ENCODE measurements at regions not wholly inside any gene's neighbourhood (a gene's known extent, or its start where the extent isn't known, plus 50 kb on each side); places are given as distances from the start of the nearest gene placed in this dataset.

DNA sequence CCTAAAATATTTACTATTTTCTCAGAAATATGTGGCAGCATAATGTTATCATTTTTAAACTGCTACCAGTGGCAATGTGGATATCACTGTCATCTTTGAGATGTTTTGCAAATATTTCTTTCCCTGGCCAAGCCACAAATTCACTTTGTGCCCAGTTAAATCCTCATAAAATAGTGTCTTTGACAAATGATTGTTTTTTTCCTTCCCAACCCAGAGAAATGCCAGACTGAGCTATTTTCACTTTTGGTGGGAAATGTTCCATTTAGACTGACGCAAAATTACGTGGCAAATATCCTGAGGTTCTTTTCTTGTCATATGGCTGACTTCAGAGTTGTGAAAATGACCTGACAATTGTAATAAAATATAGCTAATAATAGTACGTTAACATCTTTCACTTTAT is 807.0 kb upstream of the SOX9 start:
- TF ChIP-seq, protein P1, sequence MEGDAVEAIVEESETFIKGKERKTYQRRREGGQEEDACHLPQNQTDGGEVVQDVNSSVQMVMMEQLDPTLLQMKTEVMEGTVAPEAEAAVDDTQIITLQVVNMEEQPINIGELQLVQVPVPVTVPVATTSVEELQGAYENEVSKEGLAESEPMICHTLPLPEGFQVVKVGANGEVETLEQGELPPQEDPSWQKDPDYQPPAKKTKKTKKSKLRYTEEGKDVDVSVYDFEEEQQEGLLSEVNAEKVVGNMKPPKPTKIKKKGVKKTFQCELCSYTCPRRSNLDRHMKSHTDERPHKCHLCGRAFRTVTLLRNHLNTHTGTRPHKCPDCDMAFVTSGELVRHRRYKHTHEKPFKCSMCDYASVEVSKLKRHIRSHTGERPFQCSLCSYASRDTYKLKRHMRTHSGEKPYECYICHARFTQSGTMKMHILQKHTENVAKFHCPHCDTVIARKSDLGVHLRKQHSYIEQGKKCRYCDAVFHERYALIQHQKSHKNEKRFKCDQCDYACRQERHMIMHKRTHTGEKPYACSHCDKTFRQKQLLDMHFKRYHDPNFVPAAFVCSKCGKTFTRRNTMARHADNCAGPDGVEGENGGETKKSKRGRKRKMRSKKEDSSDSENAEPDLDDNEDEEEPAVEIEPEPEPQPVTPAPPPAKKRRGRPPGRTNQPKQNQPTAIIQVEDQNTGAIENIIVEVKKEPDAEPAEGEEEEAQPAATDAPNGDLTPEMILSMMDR (conservative IDR thresholded peaks at IDR 0.05; ENCODE audit: low read depth, low read length), result no peak
- no peak for TF ChIP-seq POLR2A (IDR thresholded peaks at IDR 0.05; ENCODE audit: low read depth, low read length)
- TF ChIP-seq RAD21 (IDR thresholded peaks at IDR 0.05; ENCODE audit: low read length), result no peak
- no peak for TF ChIP-seq USF2 (IDR thresholded peaks at IDR 0.05; ENCODE audit: low read depth, low read length)
- no peak for TF ChIP-seq MAZ (IDR thresholded peaks at IDR 0.05; ENCODE audit: borderline replicate concordance, low read depth, low read length)
- TF ChIP-seq SMC3 (IDR thresholded peaks at IDR 0.05; ENCODE audit: low read depth, low read length), result no peak
- no peak for TF ChIP-seq MAFK (IDR thresholded peaks at IDR 0.05; ENCODE audit: low read depth, low read length)
- no peak for TF ChIP-seq NFE2L2 (IDR thresholded peaks at IDR 0.05; ENCODE audit: low read depth, low read length)
- TF ChIP-seq, protein P2, sequence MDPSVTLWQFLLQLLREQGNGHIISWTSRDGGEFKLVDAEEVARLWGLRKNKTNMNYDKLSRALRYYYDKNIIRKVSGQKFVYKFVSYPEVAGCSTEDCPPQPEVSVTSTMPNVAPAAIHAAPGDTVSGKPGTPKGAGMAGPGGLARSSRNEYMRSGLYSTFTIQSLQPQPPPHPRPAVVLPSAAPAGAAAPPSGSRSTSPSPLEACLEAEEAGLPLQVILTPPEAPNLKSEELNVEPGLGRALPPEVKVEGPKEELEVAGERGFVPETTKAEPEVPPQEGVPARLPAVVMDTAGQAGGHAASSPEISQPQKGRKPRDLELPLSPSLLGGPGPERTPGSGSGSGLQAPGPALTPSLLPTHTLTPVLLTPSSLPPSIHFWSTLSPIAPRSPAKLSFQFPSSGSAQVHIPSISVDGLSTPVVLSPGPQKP (IDR thresholded peaks at IDR 0.05; ENCODE audit: borderline replicate concordance, low read depth, low read length), result no peak
- TF ChIP-seq FOS (IDR thresholded peaks at IDR 0.05; ENCODE audit: low read depth, low read length), result no peak
- no peak for TF ChIP-seq MXI1 (IDR thresholded peaks at IDR 0.05; ENCODE audit: borderline replicate concordance, low read depth, low read length)
- TF ChIP-seq RCOR1 (IDR thresholded peaks at IDR 0.05; ENCODE audit: insufficient replicate concordance, low read length), result no peak
- no peak for TF ChIP-seq CEBPB (IDR thresholded peaks at IDR 0.05; ENCODE audit: low read depth, low read length)
- TF ChIP-seq CHD1 (IDR thresholded peaks at IDR 0.05; ENCODE audit: low read depth, low read length), result no peak

Measured in IMR-90 (cell line).